Esophagus squamous epithelium (tissue), 4 donors: ENCODE measurements at regions not wholly inside any gene's neighbourhood (a gene's known extent, or its start where the extent isn't known, plus 50 kb on each side); places are given as distances from the start of the nearest gene placed in this dataset.

ENCODE experiments used
- POLR2A ChIP-seq, 4 donors: fragments of 450-650 bp; IDR thresholded peaks; one replicate each; pipeline ENCODE4 v1.6.1; 2017; ENCODE audit warnings: antibody characterized with exemption in 4 of 4, mild to moderate bottlenecking in 4 of 4, moderate library complexity in 3 of 4
- TF ChIP-seq, protein P1 (sequence below), 6 experiments: fragments of 450-650 bp in 4 of 6; fragments of 200-600 bp in 2 of 6; sonication (generic) in 2 of 6; IDR thresholded peaks; one replicate each; pipeline ENCODE4 v1.5.1; 2016 to 2019; ENCODE audit warnings: antibody characterized with exemption in 6 of 6, mild to moderate bottlenecking in 4 of 6, moderate library complexity in 4 of 6

DNA sequence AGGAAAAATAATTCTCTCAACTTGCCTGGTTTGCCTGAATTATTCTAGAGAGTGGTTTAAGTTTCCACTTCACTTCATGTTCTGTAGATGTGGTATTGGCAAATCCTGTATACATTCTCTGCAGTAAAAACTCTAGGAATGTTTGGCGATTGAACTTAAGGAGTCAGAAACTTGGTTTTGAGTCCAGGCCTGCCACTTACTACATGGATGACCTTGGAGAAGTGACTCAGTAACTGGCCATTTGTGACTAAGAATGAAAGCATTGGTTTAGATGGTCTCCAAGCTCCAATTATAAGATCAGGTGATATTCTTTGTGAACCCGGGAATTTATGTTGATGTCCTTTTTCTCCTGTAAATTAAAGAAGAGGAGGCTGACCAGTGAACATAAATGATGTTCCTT is 233.8 kb downstream of the GAS1 start:
- TF ChIP-seq, protein P1, sequence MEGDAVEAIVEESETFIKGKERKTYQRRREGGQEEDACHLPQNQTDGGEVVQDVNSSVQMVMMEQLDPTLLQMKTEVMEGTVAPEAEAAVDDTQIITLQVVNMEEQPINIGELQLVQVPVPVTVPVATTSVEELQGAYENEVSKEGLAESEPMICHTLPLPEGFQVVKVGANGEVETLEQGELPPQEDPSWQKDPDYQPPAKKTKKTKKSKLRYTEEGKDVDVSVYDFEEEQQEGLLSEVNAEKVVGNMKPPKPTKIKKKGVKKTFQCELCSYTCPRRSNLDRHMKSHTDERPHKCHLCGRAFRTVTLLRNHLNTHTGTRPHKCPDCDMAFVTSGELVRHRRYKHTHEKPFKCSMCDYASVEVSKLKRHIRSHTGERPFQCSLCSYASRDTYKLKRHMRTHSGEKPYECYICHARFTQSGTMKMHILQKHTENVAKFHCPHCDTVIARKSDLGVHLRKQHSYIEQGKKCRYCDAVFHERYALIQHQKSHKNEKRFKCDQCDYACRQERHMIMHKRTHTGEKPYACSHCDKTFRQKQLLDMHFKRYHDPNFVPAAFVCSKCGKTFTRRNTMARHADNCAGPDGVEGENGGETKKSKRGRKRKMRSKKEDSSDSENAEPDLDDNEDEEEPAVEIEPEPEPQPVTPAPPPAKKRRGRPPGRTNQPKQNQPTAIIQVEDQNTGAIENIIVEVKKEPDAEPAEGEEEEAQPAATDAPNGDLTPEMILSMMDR (IDR thresholded peaks at IDR 0.05) = no peak
- TF ChIP-seq POLR2A (IDR thresholded peaks at IDR 0.05) = no peak
